ENCODE measurements at regions not wholly inside any gene's neighbourhood (a gene's known extent, or its start where the extent isn't known, plus 50 kb on each side); places are given as distances from the start of the nearest gene placed in this dataset.

- in situ Hi-C loops (cut with MboI; ENCODE audit: low sequenced_read_pairs): no loop called here
- no peak for TF ChIP-seq CHD1 (IDR thresholded peaks at IDR 0.05; ENCODE audit: low read depth, low read length)
- no peak for TF ChIP-seq RFX5 (IDR thresholded peaks at IDR 0.05; ENCODE audit: low read depth, low read length)
- TF ChIP-seq BHLHE40 (IDR thresholded peaks at IDR 0.05; ENCODE audit: low read depth, low read length): no peak
- TF ChIP-seq RAD21 (IDR thresholded peaks at IDR 0.05; ENCODE audit: low read length): no peak
- no peak for TF ChIP-seq USF2 (IDR thresholded peaks at IDR 0.05; ENCODE audit: low read depth, low read length)
- TF ChIP-seq RCOR1 (IDR thresholded peaks at IDR 0.05; ENCODE audit: insufficient replicate concordance, low read length): no peak
- no peak for TF ChIP-seq POLR2A (IDR thresholded peaks at IDR 0.05; ENCODE audit: low read depth, low read length)
- TF ChIP-seq MAFK (IDR thresholded peaks at IDR 0.05; ENCODE audit: low read depth, low read length): no peak
- TF ChIP-seq CEBPB (IDR thresholded peaks at IDR 0.05; ENCODE audit: low read depth, low read length): no peak
- no peak for TF ChIP-seq ELK1 (IDR thresholded peaks at IDR 0.05; ENCODE audit: borderline replicate concordance, low read depth, low read length)
- no peak for TF ChIP-seq MAZ (IDR thresholded peaks at IDR 0.05; ENCODE audit: borderline replicate concordance, low read depth, low read length)
- no peak for TF ChIP-seq FOS (IDR thresholded peaks at IDR 0.05; ENCODE audit: low read depth, low read length)
- no peak for TF ChIP-seq MXI1 (IDR thresholded peaks at IDR 0.05; ENCODE audit: borderline replicate concordance, low read depth, low read length)
- TF ChIP-seq CTCF (conservative IDR thresholded peaks at IDR 0.05; ENCODE audit: low read depth, low read length): no peak
- H3K9ac ChIP-seq (ENCODE audit: low read depth, low read length): no peak overlapping the region
- ChIA-PET CTCF (no interaction called here), POLR2A (ENCODE audit: unreplicated experiment) (no interaction called here)
- H3K79me1 ChIP-seq (ENCODE audit: low read depth in 1 of 2, low read length in 2 of 2): no peaks in the 10 kb centered on the region
- no peaks in the 10 kb centered on the region for H3K4me1 ChIP-seq (ENCODE audit: control insufficient read depth, insufficient read depth, low read length)
- no peak overlapping the region for H3K4ac ChIP-seq (ENCODE audit: low read depth, low read length)
- H3K9me3 ChIP-seq (ENCODE audit: control insufficient read depth, insufficient read depth, low read length): peaks cover 74% of the 10 kb centered on the region
- H4K91ac ChIP-seq (ENCODE audit: insufficient read depth, low read depth, low read length): no peak overlapping the region
- no peak overlapping the region for H3K4me3 ChIP-seq (ENCODE audit: insufficient read depth, low read depth, low read length)
- no peak overlapping the region for H2BK5ac ChIP-seq (ENCODE audit: low read depth, low read length, poor library complexity, severe bottlenecking)
- BruUV-seq (replicated peaks): no TSS peak
- 46% methylated on average over 6 of the region's 14 CpGs; no CpG with 5 or more reads in 1 of the 2 experiments for WGBS, 2 experiments (ENCODE audit: extremely low coverage in 2 of 2, insufficient read length in 1 of 2)
- no peak overlapping the region for H3K23ac ChIP-seq (ENCODE audit: low read depth, low read length)
- no peak overlapping the region for H2BK20ac ChIP-seq (ENCODE audit: low read depth, low read length)
- no peak overlapping the region for H3K4me2 ChIP-seq (ENCODE audit: low read depth, low read length)
- H2BK120ac ChIP-seq (ENCODE audit: low read depth, low read length): no peak overlapping the region
- dilution Hi-C loops (cut with HindIII; ENCODE audit: low sequenced_read_pairs, unreplicated experiment): no loop called here
- H2AK9ac ChIP-seq (replicated peaks; ENCODE audit: low read depth, low read length, poor library complexity): no peak overlapping the region
- no peak overlapping the region for H3K18ac ChIP-seq (ENCODE audit: low read depth, low read length)
- no peaks in the 10 kb centered on the region for H4K20me1 ChIP-seq (ENCODE audit: insufficient read depth, low read length)
- no peak overlapping the region for H3K56ac ChIP-seq (ENCODE audit: extremely low read depth, insufficient read depth, low read length)
- intact Hi-C loops (cut with micrococcal nuclease): no loop called here
- H4K8ac ChIP-seq (ENCODE audit: low read depth in 2 of 2, low read length in 2 of 2): no peak overlapping the region
- H2AK5ac ChIP-seq (ENCODE audit: low read depth, low read length): no peak overlapping the region
- no peaks in the 10 kb centered on the region for H3K9me1 ChIP-seq (ENCODE audit: insufficient read depth, low read length)
- H3K27me3 ChIP-seq (ENCODE audit: control insufficient read depth, insufficient read depth, low read length): no peaks in the 10 kb centered on the region
- H4K5ac ChIP-seq (ENCODE audit: low read depth, low read length): no peak overlapping the region
- H2AFZ ChIP-seq (replicated peaks; ENCODE audit: low read length, poor library complexity): no peak overlapping the region
- H3K14ac ChIP-seq (replicated peaks; ENCODE audit: low read depth, low read length): no peak overlapping the region
- H3K36me3 ChIP-seq (ENCODE audit: control insufficient read depth, insufficient read depth, low read length): no peaks in the 10 kb centered on the region
- H2BK15ac ChIP-seq (ENCODE audit: low read depth, low read length): no peak overlapping the region
- DNase-seq (no peak), ATAC-seq (ENCODE audit: low read depth) (no peak)
- H3K27ac ChIP-seq (ENCODE audit: insufficient read depth, low read length): no peak overlapping the region
Observed at GRCh38 chr1:2909797-2910196, 108.3 kb upstream of the TTC34 start.

All from IMR-90 (cell line).